LNCaP clone FGC (cell line): ENCODE measurements at regions not wholly inside any gene's neighbourhood (a gene's known extent, or its start where the extent isn't known, plus 50 kb on each side); places are given as distances from the start of the nearest gene placed in this dataset.
A peak's percentile ranks its signal among the peaks of the same experiment; 100 is the strongest.

ENCODE experiments used
- DNase-seq: peaks from one replicate; pipeline ENCODE4 v3.0.0-alpha.2; 2011; ENCODE audit warnings: low read depth
- H3K4me3 ChIP-seq: 2 replicates; pipeline ENCODE4 v1.5.1; 2011; ENCODE audit warnings: mild to moderate bottlenecking, low read depth, low read length, control low read depth
- TF ChIP-seq, protein P1 (sequence below): IDR thresholded peaks from 2 replicates; pipeline ENCODE4 v1.5.1; 2012; ENCODE audit warnings: mild to moderate bottlenecking; ENCODE audit not compliant: control insufficient read depth, insufficient read depth; ENCODE audit errors: extremely low read depth

- no peak for DNase-seq
- TF ChIP-seq, protein P1, sequence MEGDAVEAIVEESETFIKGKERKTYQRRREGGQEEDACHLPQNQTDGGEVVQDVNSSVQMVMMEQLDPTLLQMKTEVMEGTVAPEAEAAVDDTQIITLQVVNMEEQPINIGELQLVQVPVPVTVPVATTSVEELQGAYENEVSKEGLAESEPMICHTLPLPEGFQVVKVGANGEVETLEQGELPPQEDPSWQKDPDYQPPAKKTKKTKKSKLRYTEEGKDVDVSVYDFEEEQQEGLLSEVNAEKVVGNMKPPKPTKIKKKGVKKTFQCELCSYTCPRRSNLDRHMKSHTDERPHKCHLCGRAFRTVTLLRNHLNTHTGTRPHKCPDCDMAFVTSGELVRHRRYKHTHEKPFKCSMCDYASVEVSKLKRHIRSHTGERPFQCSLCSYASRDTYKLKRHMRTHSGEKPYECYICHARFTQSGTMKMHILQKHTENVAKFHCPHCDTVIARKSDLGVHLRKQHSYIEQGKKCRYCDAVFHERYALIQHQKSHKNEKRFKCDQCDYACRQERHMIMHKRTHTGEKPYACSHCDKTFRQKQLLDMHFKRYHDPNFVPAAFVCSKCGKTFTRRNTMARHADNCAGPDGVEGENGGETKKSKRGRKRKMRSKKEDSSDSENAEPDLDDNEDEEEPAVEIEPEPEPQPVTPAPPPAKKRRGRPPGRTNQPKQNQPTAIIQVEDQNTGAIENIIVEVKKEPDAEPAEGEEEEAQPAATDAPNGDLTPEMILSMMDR: no peak
Observed at GRCh38 chr2:158025255-158025996, 76.2 kb upstream of the UPP2 start.

DNA sequence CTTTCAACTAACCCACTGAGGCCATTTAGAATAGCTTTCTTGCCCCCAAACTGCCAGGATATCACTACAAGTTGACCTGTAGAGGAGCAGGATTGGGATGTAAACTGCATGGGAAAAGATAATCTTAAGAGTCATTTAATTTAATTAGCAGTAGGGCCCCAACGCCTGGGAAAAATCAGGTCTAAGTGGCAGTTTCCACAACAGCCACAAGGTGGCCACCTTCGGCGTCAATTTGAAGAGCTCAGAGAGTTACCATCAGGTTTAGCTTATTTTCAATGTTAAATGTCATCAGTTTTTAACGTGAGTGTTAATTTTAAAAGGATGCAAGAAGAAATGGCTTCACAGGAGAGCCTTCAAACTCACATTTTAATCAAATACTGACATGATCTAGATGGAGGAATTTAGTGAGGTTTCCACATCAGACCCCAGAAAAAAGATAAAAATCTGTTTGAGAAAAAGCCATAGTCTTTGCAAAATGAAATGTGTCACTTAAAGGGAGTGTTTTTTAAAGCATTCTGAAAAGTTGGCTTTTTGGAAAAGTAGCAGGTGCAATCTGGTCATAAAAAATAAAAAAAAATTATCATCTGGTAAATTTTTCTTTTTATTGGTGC lies 77.3 kb upstream of the UPP2 start:
- DNase-seq: no peak
- H3K4me3 ChIP-seq: no peak overlapping the region
- TF ChIP-seq, protein P1: peak; percentile 70

More at GRCh38 chr2:158025255-158025996, 76.2 kb upstream of the UPP2 start:
- H3K4me3 ChIP-seq: no peak overlapping the region

DNA sequence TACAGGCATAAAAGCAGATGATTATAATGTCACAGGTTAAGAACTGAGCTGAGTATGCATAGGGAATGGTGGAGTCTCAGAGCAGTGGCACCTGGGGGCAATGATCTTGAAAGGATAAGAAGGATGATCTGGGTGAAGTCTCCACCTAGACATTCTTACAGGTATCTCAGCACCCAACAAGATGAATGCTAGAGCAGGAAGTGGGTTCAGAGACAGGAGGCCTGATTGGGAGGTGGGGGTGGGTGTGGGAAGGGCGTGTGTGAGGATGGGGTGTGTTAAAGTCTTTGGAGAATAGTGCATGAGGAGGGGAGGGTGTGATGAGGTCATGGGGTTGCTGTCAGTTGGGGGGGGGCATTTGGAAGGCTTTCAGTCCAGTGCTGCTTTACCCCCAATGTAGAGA lies 78.8 kb upstream of the UPP2 start:
- DNase-seq: no peak
- TF ChIP-seq, protein P1: no peak
- H3K4me3 ChIP-seq: no peak overlapping the region

- TF ChIP-seq, protein P1: no peak
- no peak overlapping the region for H3K4me3 ChIP-seq
- DNase-seq: no peak
Observed at GRCh38 chr2:158021226-158021625, 80.5 kb upstream of the UPP2 start.

GRCh38 chr2:158015428-158016076 lies 86.1 kb upstream of the UPP2 start:
- DNase-seq: no peak
- H3K4me3 ChIP-seq: no peak overlapping the region
- TF ChIP-seq, protein P1: no peak

DNA sequence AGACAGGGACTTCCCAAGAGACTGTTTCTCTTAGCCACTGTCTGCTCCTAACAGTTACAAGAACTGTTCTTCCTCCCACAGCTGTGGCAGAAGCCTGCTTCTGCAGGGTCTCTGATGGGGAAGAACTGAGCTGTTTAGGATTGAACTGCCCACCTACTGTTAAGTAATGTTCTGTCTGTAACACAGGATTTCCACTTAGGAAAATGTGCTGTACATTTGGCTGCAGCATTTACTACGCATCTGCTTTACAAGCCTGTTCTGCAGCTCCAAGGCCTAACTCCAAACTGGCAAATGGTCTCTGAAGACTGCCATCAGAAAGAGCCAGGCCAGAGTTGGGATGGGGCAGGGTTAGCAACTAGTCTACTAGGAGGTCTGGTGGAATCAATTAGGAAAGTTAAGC lies 87.8 kb upstream of the UPP2 start:
- TF ChIP-seq, protein P1: no peak
- no peak for DNase-seq
- H3K4me3 ChIP-seq: no peak overlapping the region
